ENCODE measurements at regions not wholly inside any gene's neighbourhood (a gene's known extent, or its start where the extent isn't known, plus 50 kb on each side); places are given as distances from the start of the nearest gene placed in this dataset.

GRCh38 chr13:66037096-66037495 lies 1193.0 kb downstream of the PCDH9 start:
- WGBS = 83% methylated on average over 2 of the region's 2 CpGs
- TF ChIP-seq POLR2A (IDR thresholded peaks at IDR 0.05; ENCODE audit: low read depth) = no peak
- TF ChIP-seq POLR2AphosphoS5 (IDR thresholded peaks at IDR 0.05) = no peak
- TF ChIP-seq CTCF (IDR thresholded peaks at IDR 0.05) = no peak
- no peak for TF ChIP-seq EP300 (IDR thresholded peaks at IDR 0.05)
- no peak for DNase-seq (ENCODE audit: extremely low spot score)

GRCh38 chr13:66036636-66037035 lies 1193.5 kb downstream of the PCDH9 start:
- no peak for TF ChIP-seq CTCF (IDR thresholded peaks at IDR 0.05)
- TF ChIP-seq POLR2A (IDR thresholded peaks at IDR 0.05; ENCODE audit: low read depth) = no peak
- TF ChIP-seq POLR2AphosphoS5 (IDR thresholded peaks at IDR 0.05) = no peak
- TF ChIP-seq EP300 (IDR thresholded peaks at IDR 0.05) = no peak
- no peak for DNase-seq (ENCODE audit: extremely low spot score)
- H3K27ac ChIP-seq (replicated peaks in 1 of 4) = no peak overlapping the region
- WGBS = 50% methylated on average over 2 of the region's 2 CpGs
- H3K27me3 ChIP-seq = no peaks in the 10 kb centered on the region
- H3K4me1 ChIP-seq = peaks cover 0 to 7% (median 0%) of the 10 kb centered on the region in 4 donors
- intact Hi-C loops (cut with DNase I) = no loop called here
- no peaks in the 10 kb centered on the region for H3K36me3 ChIP-seq
- no peaks in the 10 kb centered on the region for H3K9me3 ChIP-seq
- H3K4me3 ChIP-seq = no peak overlapping the region

More at GRCh38 chr13:66037096-66037495, 1193.0 kb downstream of the PCDH9 start:
- Histone ChIP-seq H3K4me3 (no peak overlapping the region), H3K4me1 (peaks cover 0 to 7% (median 0%) of the 10 kb centered on the region in 4 donors), H3K36me3 (no peaks in the 10 kb centered on the region), H3K27me3 (no peaks in the 10 kb centered on the region), H3K27ac (replicated peaks in 1 of 4) (no peak overlapping the region), H3K9me3 (no peaks in the 10 kb centered on the region)
- intact Hi-C loops (cut with DNase I) = no loop called here

GRCh38 chr13:66036024-66036614 lies 1194.0 kb downstream of the PCDH9 start:
- no peak overlapping the region for H3K4me3 ChIP-seq
- intact Hi-C loops (cut with DNase I) = no loop called here

GRCh38 chr13:66033924-66034323 lies 1196.2 kb downstream of the PCDH9 start:
- H3K9me3 ChIP-seq = no peaks in the 10 kb centered on the region
- WGBS = 76% methylated on average over 1 of the region's 1 CpG
- peaks cover 0 to 7% (median 0%) of the 10 kb centered on the region in 4 donors for H3K4me1 ChIP-seq
- H3K27ac ChIP-seq (replicated peaks in 1 of 4) = no peak overlapping the region
- H3K4me3 ChIP-seq = no peak overlapping the region
- no peaks in the 10 kb centered on the region for H3K27me3 ChIP-seq
- intact Hi-C loops (cut with DNase I) = no loop called here
- DNase-seq (ENCODE audit: extremely low spot score) = no peak
- no peaks in the 10 kb centered on the region for H3K36me3 ChIP-seq
- TF ChIP-seq EP300 (IDR thresholded peaks at IDR 0.05) = no peak
- no peak for TF ChIP-seq POLR2AphosphoS5 (IDR thresholded peaks at IDR 0.05)
- TF ChIP-seq CTCF (IDR thresholded peaks at IDR 0.05) = no peak
- TF ChIP-seq POLR2A (IDR thresholded peaks at IDR 0.05; ENCODE audit: low read depth) = no peak

More at GRCh38 chr13:66036024-66036614, 1194.0 kb downstream of the PCDH9 start:
- Histone ChIP-seq H3K36me3 (no peaks in the 10 kb centered on the region), H3K9me3 (no peaks in the 10 kb centered on the region), H3K27ac (replicated peaks in 1 of 4) (no peak overlapping the region), H3K4me1 (peaks cover 0 to 7% (median 0%) of the 10 kb centered on the region in 4 donors), H3K27me3 (no peaks in the 10 kb centered on the region)
- WGBS = 59% methylated on average over 2 of the region's 2 CpGs
- DNase-seq (ENCODE audit: extremely low spot score) = no peak
- no peak for TF ChIP-seq POLR2A (IDR thresholded peaks at IDR 0.05; ENCODE audit: low read depth)
- TF ChIP-seq EP300 (IDR thresholded peaks at IDR 0.05) = no peak
- no peak for TF ChIP-seq CTCF (IDR thresholded peaks at IDR 0.05)
- TF ChIP-seq POLR2AphosphoS5 (IDR thresholded peaks at IDR 0.05) = no peak

GRCh38 chr13:66021846-66022245 lies 1208.3 kb downstream of the PCDH9 start:
- Histone ChIP-seq H3K4me1 (no peaks in the 10 kb centered on the region), H3K27me3 (no peaks in the 10 kb centered on the region), H3K9me3 (no peaks in the 10 kb centered on the region), H3K4me3 (no peak overlapping the region), H3K36me3 (no peaks in the 10 kb centered on the region), H3K27ac (replicated peaks in 1 of 4) (no peak overlapping the region)
- intact Hi-C loops (cut with DNase I) = no loop called here
- TF ChIP-seq POLR2A (IDR thresholded peaks at IDR 0.05; ENCODE audit: low read depth) (no peak), POLR2AphosphoS5 (IDR thresholded peaks at IDR 0.05) (no peak), CTCF (IDR thresholded peaks at IDR 0.05) (no peak), EP300 (IDR thresholded peaks at IDR 0.05) (no peak)
- 74% methylated on average over 1 of the region's 1 CpG for WGBS
- no peak for DNase-seq (ENCODE audit: extremely low spot score)

Data from esophagus muscularis mucosa (tissue), 4 donors.